AG08396 (cell line): ENCODE measurements at regions not wholly inside any gene's neighbourhood (a gene's known extent, or its start where the extent isn't known, plus 50 kb on each side); places are given as distances from the start of the nearest gene placed in this dataset.

Experiments used
- DNase-seq: peaks from one replicate; pipeline ENCODE4 v3.0.0; 2012; ENCODE audit warnings: low spot score, mixed read lengths

- no peak for DNase-seq
These were observed 205.3 kb upstream of the PRICKLE1 start for GRCh38 chr12:42794806-42795205.

GRCh38 chr12:42793166-42793565, 203.6 kb upstream of the PRICKLE1 start:
- no peak for DNase-seq

GRCh38 chr12:42792265-42792664, 202.7 kb upstream of the PRICKLE1 start:
- DNase-seq, result no peak

GRCh38 chr12:42791399-42791798, 201.9 kb upstream of the PRICKLE1 start:
- no peak for DNase-seq

- DNase-seq, result peak; percentile 46
These were observed 201.2 kb upstream of the PRICKLE1 start for GRCh38 chr12:42790761-42791151.

- no peak for DNase-seq
These were observed 200.5 kb upstream of the PRICKLE1 start for GRCh38 chr12:42789808-42790760.

- no peak for DNase-seq
These were observed 197.0 kb upstream of the PRICKLE1 start for GRCh38 chr12:42786400-42787148.

- DNase-seq, result no peak
These were observed 196.4 kb upstream of the PRICKLE1 start for GRCh38 chr12:42785944-42786343.

- DNase-seq, result no peak
These were observed 191.1 kb upstream of the PRICKLE1 start for GRCh38 chr12:42780671-42781070.

- DNase-seq, result no peak
These were observed 189.8 kb upstream of the PRICKLE1 start for GRCh38 chr12:42779186-42779859.

GRCh38 chr12:42776396-42776795, 186.8 kb upstream of the PRICKLE1 start:
- DNase-seq, result no peak

- no peak for DNase-seq
These were observed 184.7 kb upstream of the PRICKLE1 start for GRCh38 chr12:42774238-42774637.

- no peak for DNase-seq
These were observed 180.7 kb upstream of the PRICKLE1 start for GRCh38 chr12:42770261-42770660.

- DNase-seq, result no peak
These were observed 179.9 kb upstream of the PRICKLE1 start for GRCh38 chr12:42769455-42769854.

- no peak for DNase-seq
These were observed 178.5 kb upstream of the PRICKLE1 start for GRCh38 chr12:42767998-42768397.

GRCh38 chr12:42767326-42767954, 177.9 kb upstream of the PRICKLE1 start:
- DNase-seq, result no peak

- no peak for DNase-seq
These were observed 177.2 kb upstream of the PRICKLE1 start for GRCh38 chr12:42766754-42767153.

- DNase-seq, result no peak
These were observed 176.5 kb upstream of the PRICKLE1 start for GRCh38 chr12:42766026-42766425.

GRCh38 chr12:42763682-42764081, 174.1 kb upstream of the PRICKLE1 start:
- no peak for DNase-seq

- DNase-seq, result no peak
These were observed 172.9 kb upstream of the PRICKLE1 start for GRCh38 chr12:42762395-42762925.

- no peak for DNase-seq
These were observed 172.2 kb upstream of the PRICKLE1 start for GRCh38 chr12:42761601-42762350.
